Panc1 (cell line): ENCODE measurements at regions not wholly inside any gene's neighbourhood (a gene's known extent, or its start where the extent isn't known, plus 50 kb on each side); places are given as distances from the start of the nearest gene placed in this dataset.

Experiments used
- POLR2AphosphoS5 ChIP-seq: IDR thresholded peaks from 2 replicates; pipeline ENCODE4 v1.6.1; 2012; ENCODE audit warnings: mild to moderate bottlenecking, low read depth, low read length, moderate library complexity
- TCF7L2 ChIP-seq: IDR thresholded peaks from 2 replicates; pipeline ENCODE4 v1.6.1; 2011; ENCODE audit warnings: mild to moderate bottlenecking, low read depth, low read length, inconsistent platforms
- TF ChIP-seq, protein P1 (sequence below): fragments of 450-650 bp; IDR thresholded peaks from 2 replicates; pipeline ENCODE4 v1.5.1; 2017; ENCODE audit warnings: mild to moderate bottlenecking
- TF ChIP-seq, protein P2 (sequence below), 2 experiments: IDR thresholded peaks; 2 replicates each; pipeline ENCODE4 v1.6.1; 2011 to 2012; ENCODE audit warnings: low read depth in 2 of 2, control low read depth in 1 of 2, low read length in 1 of 2, mild to moderate bottlenecking in 1 of 2, moderate library complexity in 1 of 2; ENCODE audit not compliant: insufficient read depth in 1 of 2

DNA sequence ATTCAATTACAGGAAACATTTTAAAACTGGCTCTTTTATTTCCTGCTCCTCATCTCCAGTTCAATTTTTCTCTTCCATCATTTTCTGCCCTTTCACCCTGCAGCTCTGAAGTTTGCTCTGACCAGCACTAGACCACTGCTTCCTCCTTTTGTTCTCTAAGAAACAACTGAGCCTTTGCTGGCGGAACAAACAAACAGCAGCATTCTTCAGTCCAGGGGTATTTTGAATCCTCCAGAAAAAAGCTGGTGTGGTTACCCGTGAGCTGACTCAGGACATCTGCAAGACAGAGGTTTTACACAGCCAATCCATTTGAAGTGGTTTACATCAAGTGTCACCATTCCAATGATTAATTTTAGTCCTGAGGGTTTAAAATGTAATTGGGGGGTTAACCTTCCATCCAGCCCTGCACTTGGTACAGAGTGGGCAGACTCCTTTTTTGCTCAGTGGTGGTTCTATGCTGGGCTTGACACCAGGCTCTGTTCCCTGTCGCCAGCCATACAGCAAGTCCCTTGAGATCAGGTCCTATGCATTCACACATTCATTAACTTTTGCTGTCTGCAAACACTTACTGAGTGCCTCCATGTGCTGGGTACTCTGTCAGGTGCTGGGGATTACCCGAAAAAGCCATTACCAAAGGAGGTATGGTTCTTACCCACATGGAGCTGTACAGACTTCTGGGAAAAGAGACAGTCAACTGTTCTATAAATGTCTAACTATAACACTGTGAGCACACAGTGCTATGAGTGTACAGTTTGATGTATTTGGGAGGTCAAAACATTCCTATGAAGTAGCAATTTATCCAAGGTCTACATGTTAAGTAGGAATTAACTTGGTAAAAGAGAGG, 909.4 kb upstream of the GYPC start:
- TF ChIP-seq, protein P1, sequence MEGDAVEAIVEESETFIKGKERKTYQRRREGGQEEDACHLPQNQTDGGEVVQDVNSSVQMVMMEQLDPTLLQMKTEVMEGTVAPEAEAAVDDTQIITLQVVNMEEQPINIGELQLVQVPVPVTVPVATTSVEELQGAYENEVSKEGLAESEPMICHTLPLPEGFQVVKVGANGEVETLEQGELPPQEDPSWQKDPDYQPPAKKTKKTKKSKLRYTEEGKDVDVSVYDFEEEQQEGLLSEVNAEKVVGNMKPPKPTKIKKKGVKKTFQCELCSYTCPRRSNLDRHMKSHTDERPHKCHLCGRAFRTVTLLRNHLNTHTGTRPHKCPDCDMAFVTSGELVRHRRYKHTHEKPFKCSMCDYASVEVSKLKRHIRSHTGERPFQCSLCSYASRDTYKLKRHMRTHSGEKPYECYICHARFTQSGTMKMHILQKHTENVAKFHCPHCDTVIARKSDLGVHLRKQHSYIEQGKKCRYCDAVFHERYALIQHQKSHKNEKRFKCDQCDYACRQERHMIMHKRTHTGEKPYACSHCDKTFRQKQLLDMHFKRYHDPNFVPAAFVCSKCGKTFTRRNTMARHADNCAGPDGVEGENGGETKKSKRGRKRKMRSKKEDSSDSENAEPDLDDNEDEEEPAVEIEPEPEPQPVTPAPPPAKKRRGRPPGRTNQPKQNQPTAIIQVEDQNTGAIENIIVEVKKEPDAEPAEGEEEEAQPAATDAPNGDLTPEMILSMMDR = no peak
- TF ChIP-seq, protein P2, sequence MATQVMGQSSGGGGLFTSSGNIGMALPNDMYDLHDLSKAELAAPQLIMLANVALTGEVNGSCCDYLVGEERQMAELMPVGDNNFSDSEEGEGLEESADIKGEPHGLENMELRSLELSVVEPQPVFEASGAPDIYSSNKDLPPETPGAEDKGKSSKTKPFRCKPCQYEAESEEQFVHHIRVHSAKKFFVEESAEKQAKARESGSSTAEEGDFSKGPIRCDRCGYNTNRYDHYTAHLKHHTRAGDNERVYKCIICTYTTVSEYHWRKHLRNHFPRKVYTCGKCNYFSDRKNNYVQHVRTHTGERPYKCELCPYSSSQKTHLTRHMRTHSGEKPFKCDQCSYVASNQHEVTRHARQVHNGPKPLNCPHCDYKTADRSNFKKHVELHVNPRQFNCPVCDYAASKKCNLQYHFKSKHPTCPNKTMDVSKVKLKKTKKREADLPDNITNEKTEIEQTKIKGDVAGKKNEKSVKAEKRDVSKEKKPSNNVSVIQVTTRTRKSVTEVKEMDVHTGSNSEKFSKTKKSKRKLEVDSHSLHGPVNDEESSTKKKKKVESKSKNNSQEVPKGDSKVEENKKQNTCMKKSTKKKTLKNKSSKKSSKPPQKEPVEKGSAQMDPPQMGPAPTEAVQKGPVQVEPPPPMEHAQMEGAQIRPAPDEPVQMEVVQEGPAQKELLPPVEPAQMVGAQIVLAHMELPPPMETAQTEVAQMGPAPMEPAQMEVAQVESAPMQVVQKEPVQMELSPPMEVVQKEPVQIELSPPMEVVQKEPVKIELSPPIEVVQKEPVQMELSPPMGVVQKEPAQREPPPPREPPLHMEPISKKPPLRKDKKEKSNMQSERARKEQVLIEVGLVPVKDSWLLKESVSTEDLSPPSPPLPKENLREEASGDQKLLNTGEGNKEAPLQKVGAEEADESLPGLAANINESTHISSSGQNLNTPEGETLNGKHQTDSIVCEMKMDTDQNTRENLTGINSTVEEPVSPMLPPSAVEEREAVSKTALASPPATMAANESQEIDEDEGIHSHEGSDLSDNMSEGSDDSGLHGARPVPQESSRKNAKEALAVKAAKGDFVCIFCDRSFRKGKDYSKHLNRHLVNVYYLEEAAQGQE (IDR thresholded peaks at IDR 0.05; ENCODE audit: insufficient read depth in 1 of 2, low read depth in 2 of 2, low read length in 1 of 2) = no peak
- TF ChIP-seq POLR2AphosphoS5 = no peak
- TF ChIP-seq TCF7L2 = no peak
